Suppressor macrophage treated with lipopolysaccharide for 4 hours (primary cell): ENCODE measurements at regions not wholly inside any gene's neighbourhood (a gene's known extent, or its start where the extent isn't known, plus 50 kb on each side); places are given as distances from the start of the nearest gene placed in this dataset.

ENCODE experiments used
- DNase-seq: peaks from one replicate; pipeline ENCODE4 v3.0.0-alpha.2; 2020

GRCh38 chr12:128047266-128048060 is 219.5 kb upstream of the TMEM132C start:
- no peak for DNase-seq

GRCh38 chr12:128052331-128052730 is 214.6 kb upstream of the TMEM132C start:
- DNase-seq = no peak

- no peak for DNase-seq
Observed at GRCh38 chr12:128052777-128053176, 214.2 kb upstream of the TMEM132C start.

- no peak for DNase-seq
Observed at GRCh38 chr12:128055567-128055966, 211.4 kb upstream of the TMEM132C start.

GRCh38 chr12:128056136-128056801 is 210.7 kb upstream of the TMEM132C start:
- no peak for DNase-seq

- DNase-seq = no peak
Observed at GRCh38 chr12:128057586-128057985, 209.4 kb upstream of the TMEM132C start.

- DNase-seq = no peak
Observed at GRCh38 chr12:128059621-128060370, 207.2 kb upstream of the TMEM132C start.

- no peak for DNase-seq
Observed at GRCh38 chr12:128068211-128068610, 198.8 kb upstream of the TMEM132C start.

GRCh38 chr12:128069359-128069997 is 197.5 kb upstream of the TMEM132C start:
- peak; percentile 53 for DNase-seq

- DNase-seq = no peak
Observed at GRCh38 chr12:128073937-128074336, 193.0 kb upstream of the TMEM132C start.

- DNase-seq = no peak
Observed at GRCh38 chr12:128075332-128075731, 191.6 kb upstream of the TMEM132C start.

- no peak for DNase-seq
Observed at GRCh38 chr12:128076188-128076587, 190.8 kb upstream of the TMEM132C start.

GRCh38 chr12:128077211-128077916 is 189.6 kb upstream of the TMEM132C start:
- DNase-seq = no peak

GRCh38 chr12:128077917-128078298 is 189.1 kb upstream of the TMEM132C start:
- no peak for DNase-seq

- no peak for DNase-seq
Observed at GRCh38 chr12:128078301-128078971, 188.5 kb upstream of the TMEM132C start.

GRCh38 chr12:128079446-128079845 is 187.5 kb upstream of the TMEM132C start:
- no peak for DNase-seq

GRCh38 chr12:128083132-128083729 is 183.7 kb upstream of the TMEM132C start:
- no peak for DNase-seq

GRCh38 chr12:128088926-128089325 is 178.0 kb upstream of the TMEM132C start:
- no peak for DNase-seq

GRCh38 chr12:128089961-128090360 is 177.0 kb upstream of the TMEM132C start:
- no peak for DNase-seq

GRCh38 chr12:128091101-128091720 is 175.8 kb upstream of the TMEM132C start:
- no peak for DNase-seq

GRCh38 chr12:128091951-128092382 is 175.0 kb upstream of the TMEM132C start:
- DNase-seq = no peak
